Mesothelial cell of epicardium (in vitro differentiated cells): ENCODE measurements at regions not wholly inside any gene's neighbourhood (a gene's known extent, or its start where the extent isn't known, plus 50 kb on each side); places are given as distances from the start of the nearest gene placed in this dataset.

Experiments
- DNase-seq, 2 experiments: peaks; one replicate each; pipeline ENCODE4 v3.0.0; 2021; ENCODE audit warnings: low spot score in 2 of 2; ENCODE audit not compliant: unreplicated experiment in 2 of 2
- H3K27ac Mint-ChIP-seq: 2 replicates; pipeline ENCODE4 v1.8.0; 2021; ENCODE audit warnings: mixed read lengths
- H3K27me3 Mint-ChIP-seq: 2 replicates; pipeline ENCODE4 v1.8.0; 2021; ENCODE audit warnings: low read depth, mixed read lengths
- H3K36me3 Mint-ChIP-seq: 2 replicates; pipeline ENCODE4 v1.8.0; 2021; ENCODE audit warnings: mixed read lengths
- H3K4me1 Mint-ChIP-seq: 2 replicates; pipeline ENCODE4 v1.8.0; 2021; ENCODE audit warnings: mixed read lengths
- H3K4me3 Mint-ChIP-seq: 2 replicates; pipeline ENCODE4 v1.8.0; 2021; ENCODE audit warnings: mild to moderate bottlenecking, moderate library complexity, mixed read lengths
- H3K9me3 Mint-ChIP-seq: 2 replicates; pipeline ENCODE4 v1.8.0; 2021; ENCODE audit warnings: mixed read lengths
- TF ChIP-seq, protein P1 (sequence below): fragments of 200-600 bp; sonication (generic); IDR thresholded peaks from one replicate; pipeline ENCODE4 v1.5.0; 2021; ENCODE audit warnings: antibody characterized with exemption; ENCODE audit not compliant: unreplicated experiment

DNA sequence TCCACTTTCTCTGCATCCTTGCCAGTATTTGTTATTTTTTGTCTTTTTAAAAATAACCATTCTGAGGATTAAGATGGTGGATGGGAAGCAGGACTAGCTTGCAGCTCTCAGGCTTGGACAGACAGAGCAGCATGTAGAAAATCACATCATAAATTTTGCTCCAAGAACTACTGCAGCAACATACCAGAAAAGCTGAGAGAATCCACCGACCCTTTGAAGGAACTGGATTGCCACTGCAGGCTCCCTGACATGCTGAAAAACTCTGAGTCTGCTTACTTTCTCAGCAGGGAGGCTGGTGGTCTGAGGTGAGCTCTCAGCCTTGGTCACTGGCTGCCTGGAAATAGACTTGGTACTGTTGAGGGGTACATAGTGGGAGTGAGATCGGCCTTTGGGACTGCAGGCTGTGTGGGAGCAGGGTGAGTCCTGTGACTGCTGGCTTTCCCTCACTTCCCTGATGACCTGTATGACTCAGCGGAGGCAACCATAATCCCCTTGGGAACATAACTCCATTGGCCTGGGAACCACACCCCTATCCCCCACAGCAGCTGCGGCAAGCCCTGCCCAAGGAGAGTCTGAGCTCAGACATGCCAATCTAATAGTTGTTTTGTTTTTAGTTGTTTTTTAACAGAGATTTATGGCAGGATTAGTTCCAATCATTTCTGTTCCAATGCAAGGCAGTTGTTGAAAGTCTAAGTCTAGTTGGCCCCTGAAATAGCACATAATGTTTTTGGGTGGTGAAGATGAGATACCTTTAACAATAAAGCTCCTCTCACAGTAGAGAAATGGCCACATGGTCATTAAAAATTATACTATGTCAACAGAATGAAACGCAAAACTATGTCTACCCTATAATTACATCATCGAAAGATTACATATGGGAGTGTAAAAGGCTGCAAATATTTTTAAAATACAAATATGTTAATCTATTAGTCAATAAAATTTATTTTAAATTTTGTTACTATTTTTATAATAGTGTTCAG is 414.2 kb upstream of the CHAC2 start:
- Mint-ChIP-seq H3K27me3 (no peaks in the 10 kb centered on the region), H3K4me1 (peaks cover 5% of the 10 kb centered on the region), H3K4me3 (no peak overlapping the region), H3K36me3 (no peaks in the 10 kb centered on the region), H3K9me3 (peaks cover 22% of the 10 kb centered on the region), H3K27ac (no peak overlapping the region)
- TF ChIP-seq, protein P1, sequence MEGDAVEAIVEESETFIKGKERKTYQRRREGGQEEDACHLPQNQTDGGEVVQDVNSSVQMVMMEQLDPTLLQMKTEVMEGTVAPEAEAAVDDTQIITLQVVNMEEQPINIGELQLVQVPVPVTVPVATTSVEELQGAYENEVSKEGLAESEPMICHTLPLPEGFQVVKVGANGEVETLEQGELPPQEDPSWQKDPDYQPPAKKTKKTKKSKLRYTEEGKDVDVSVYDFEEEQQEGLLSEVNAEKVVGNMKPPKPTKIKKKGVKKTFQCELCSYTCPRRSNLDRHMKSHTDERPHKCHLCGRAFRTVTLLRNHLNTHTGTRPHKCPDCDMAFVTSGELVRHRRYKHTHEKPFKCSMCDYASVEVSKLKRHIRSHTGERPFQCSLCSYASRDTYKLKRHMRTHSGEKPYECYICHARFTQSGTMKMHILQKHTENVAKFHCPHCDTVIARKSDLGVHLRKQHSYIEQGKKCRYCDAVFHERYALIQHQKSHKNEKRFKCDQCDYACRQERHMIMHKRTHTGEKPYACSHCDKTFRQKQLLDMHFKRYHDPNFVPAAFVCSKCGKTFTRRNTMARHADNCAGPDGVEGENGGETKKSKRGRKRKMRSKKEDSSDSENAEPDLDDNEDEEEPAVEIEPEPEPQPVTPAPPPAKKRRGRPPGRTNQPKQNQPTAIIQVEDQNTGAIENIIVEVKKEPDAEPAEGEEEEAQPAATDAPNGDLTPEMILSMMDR: no peak
- DNase-seq: no peak

DNA sequence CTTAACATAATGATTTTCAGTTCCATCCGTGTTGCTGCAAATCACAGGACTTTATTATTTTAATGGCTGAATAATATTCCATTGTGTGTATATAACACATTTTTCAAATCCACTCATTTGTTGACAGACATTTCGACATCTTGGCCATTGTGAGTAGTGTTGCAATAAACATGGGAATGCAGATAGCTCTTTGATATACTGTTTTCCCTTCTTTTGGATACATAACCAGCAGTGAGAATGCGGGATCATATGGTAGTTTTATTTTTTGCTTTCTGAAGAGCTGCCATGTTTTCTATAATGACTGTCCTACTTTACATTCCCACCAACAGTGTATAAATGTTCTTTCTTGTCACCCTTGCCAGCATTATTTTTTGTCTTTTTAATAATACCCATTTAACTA is 420.3 kb upstream of the CHAC2 start:
- no peaks in the 10 kb centered on the region for H3K27me3 Mint-ChIP-seq
- no peaks in the 10 kb centered on the region for H3K36me3 Mint-ChIP-seq
- H3K4me3 Mint-ChIP-seq: no peak overlapping the region
- no peak overlapping the region for H3K27ac Mint-ChIP-seq
- TF ChIP-seq, protein P1: no peak
- H3K9me3 Mint-ChIP-seq: peaks cover 7% of the 10 kb centered on the region
- no peak for DNase-seq
- no peaks in the 10 kb centered on the region for H3K4me1 Mint-ChIP-seq

DNA sequence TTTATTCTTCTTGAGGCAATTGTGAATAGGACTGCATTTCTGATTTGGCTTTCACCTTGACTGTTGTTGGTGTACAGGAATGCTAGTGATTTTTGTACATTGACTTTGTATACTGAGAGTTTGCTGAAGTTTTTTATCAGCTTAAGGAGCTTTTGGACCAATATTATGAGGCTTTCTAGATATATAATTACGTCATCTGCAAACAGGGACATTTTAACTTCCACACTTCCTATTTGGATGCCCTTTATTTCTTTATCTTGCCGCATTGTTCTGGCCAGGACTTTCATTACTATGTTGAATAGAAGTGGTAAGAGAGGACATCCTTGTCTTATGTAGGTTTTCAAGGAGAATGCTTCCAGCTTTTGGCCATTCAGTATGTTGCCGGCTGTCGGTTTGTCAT is 425.4 kb upstream of the CHAC2 start:
- no peaks in the 10 kb centered on the region for H3K4me1 Mint-ChIP-seq
- H3K36me3 Mint-ChIP-seq: no peaks in the 10 kb centered on the region
- no peaks in the 10 kb centered on the region for H3K9me3 Mint-ChIP-seq
- H3K27ac Mint-ChIP-seq: no peak overlapping the region
- no peak for DNase-seq
- TF ChIP-seq, protein P1: no peak
- H3K27me3 Mint-ChIP-seq: no peaks in the 10 kb centered on the region
- no peak overlapping the region for H3K4me3 Mint-ChIP-seq

DNA sequence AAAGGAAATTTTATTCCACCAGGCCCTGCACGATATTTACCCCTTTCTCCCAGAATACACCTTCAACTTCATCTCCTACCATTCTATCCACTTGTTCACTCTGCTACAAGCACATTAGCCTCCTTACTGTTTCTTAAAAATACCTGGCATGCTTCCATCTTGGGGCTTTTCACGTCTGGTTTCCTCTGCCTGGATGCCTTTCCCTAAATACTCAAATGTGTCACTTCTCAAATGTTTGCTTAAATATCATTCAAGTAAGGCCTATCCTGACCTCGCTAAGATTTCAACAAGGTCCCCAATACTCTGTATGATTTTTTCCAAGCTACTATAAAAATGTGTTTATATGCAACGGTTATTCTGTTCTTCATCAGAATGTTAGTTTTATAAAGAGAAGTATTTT is 433.0 kb upstream of the CHAC2 start:
- Mint-ChIP-seq H3K4me3 (no peak overlapping the region), H3K9me3 (no peaks in the 10 kb centered on the region), H3K4me1 (no peaks in the 10 kb centered on the region), H3K36me3 (no peaks in the 10 kb centered on the region), H3K27ac (no peak overlapping the region), H3K27me3 (no peaks in the 10 kb centered on the region)
- TF ChIP-seq, protein P1: no peak
- DNase-seq: no peak

DNA sequence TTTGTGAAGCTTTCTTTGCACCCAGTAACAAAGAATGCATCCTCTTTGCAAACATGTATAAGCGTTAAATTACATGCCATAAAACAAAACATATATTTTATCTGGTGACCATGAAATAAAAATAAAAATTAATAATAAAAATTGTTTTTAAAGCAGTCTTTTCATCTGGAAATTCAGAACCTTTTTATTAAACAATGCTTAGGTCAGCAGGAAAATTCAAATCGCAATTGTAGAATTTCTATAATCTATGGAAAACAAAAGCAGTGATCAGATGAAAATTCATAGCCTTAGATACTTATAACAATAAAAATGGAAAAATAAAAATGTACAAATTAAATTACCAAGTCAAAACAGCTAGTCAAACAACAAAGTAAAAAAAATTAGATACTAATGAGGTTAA is 435.9 kb upstream of the CHAC2 start:
- no peaks in the 10 kb centered on the region for H3K36me3 Mint-ChIP-seq
- no peaks in the 10 kb centered on the region for H3K27me3 Mint-ChIP-seq
- H3K9me3 Mint-ChIP-seq: no peaks in the 10 kb centered on the region
- H3K4me1 Mint-ChIP-seq: no peaks in the 10 kb centered on the region
- no peak for DNase-seq
- no peak overlapping the region for H3K4me3 Mint-ChIP-seq
- no peak overlapping the region for H3K27ac Mint-ChIP-seq
- TF ChIP-seq, protein P1: no peak
